Glomerular endothelial cell (primary cell): ENCODE measurements at regions not wholly inside any gene's neighbourhood (a gene's known extent, or its start where the extent isn't known, plus 50 kb on each side); places are given as distances from the start of the nearest gene placed in this dataset.
A peak's percentile ranks its signal among the peaks of the same experiment; 100 is the strongest.

Experiments used
- DNase-seq: peaks from one replicate; pipeline ENCODE4 v3.0.0-alpha.2; 2011; ENCODE audit warnings: low read depth, low spot score; ENCODE audit errors: extremely low read depth

GRCh38 chr16:73888840-73889490, 407.6 kb upstream of the PSMD7 start:
- DNase-seq = no peak

- DNase-seq = no peak
Measured at GRCh38 chr16:73887911-73888310, 408.7 kb upstream of the PSMD7 start.

- DNase-seq = no peak
Measured at GRCh38 chr16:73886426-73886825, 410.2 kb upstream of the PSMD7 start.

- DNase-seq = no peak
Measured at GRCh38 chr16:73885319-73885718, 411.3 kb upstream of the PSMD7 start.

GRCh38 chr16:73883841-73884240, 412.8 kb upstream of the PSMD7 start:
- no peak for DNase-seq

- no peak for DNase-seq
Measured at GRCh38 chr16:73883126-73883525, 413.5 kb upstream of the PSMD7 start.

DNA sequence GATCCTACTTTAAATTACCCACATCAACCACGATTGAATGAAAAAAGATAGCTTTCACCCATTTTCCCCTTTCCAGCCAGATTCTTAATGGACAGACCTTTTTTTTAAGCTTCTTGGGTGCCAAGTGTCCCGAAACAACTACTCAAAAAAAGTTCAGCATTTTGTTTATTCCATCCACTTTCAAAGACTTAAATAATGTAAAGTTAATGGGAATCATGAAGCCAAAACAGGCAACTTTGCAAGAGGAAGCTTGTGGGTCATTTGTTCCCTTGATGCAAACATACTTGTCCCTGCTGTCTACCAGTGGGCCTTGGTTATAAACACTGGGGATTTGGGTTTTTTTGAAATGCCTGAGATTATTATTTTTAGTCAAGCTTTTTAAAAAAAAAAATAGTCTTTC, 414.0 kb upstream of the PSMD7 start:
- DNase-seq = no peak

DNA sequence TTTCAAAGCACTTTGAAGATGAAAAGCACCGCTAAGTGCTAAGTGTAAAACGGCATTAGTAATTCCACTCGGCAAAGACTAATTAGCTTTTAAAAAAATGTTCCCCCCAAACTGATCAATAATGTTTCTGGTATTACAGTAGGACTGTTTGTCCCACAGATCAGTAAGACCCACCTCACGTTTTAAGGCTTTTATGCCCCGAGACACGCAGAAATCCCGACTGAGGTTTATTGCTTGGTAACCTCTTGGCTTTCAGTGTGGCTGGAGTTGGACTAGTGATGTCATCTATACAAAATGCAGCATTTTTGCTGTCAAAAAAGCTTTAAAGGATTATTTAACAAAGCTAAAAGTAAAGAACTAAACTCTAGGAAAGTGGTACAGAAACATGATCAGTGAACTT, 414.6 kb upstream of the PSMD7 start:
- no peak for DNase-seq

DNA sequence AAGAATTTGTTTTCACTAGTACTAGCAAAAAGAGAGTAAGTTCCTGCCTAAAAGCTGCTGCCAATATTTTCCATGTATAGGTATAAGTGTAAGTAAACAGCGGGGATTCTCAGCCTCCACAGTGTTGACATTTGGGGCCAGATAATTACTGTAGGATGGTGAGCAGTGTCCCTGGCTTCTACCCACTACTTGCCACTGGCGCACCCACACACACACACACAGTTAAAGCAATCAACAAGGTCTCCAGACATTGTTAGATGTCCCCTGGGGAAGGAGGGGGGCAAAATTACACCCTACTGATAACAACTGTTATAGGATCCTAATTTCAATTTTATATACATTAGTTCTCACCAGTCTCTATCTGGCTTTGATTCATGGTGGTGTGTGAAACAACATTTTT, 417.0 kb upstream of the PSMD7 start:
- no peak for DNase-seq

GRCh38 chr16:73878611-73879010, 418.0 kb upstream of the PSMD7 start:
- DNase-seq = peak; percentile 34

- no peak for DNase-seq
Measured at GRCh38 chr16:73877150-73877549, 419.5 kb upstream of the PSMD7 start.

DNA sequence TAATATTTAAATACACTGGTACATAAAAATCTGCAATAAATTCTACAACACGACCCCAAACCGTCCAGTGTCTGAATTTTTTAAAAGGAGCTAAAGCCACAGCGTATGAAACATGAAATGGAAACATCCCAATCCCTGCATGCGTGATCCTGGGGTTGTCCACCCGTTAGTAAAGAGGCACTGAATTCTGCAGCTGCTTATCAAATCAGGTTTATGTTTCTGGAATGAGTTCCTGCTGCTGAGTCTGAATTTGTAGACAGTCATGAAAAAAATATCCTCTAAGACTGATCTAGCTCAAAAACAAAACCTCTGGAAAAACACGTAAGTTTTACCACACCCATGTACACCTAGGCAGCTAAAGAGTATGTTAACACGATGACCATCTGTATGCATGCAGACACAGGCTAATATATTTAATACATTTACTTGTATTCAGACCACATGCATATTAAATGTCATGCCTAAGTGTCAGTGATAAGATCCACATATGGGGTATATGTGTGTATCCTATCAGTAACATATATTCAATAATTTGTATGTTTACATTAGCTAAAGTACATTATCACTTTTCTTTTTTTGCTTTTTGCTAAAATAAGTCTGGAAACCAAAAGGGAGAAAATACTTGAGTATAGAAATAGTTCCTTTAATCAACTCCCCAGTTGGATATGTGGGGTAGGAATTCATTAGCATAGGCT, 420.5 kb upstream of the PSMD7 start:
- DNase-seq = no peak

DNA sequence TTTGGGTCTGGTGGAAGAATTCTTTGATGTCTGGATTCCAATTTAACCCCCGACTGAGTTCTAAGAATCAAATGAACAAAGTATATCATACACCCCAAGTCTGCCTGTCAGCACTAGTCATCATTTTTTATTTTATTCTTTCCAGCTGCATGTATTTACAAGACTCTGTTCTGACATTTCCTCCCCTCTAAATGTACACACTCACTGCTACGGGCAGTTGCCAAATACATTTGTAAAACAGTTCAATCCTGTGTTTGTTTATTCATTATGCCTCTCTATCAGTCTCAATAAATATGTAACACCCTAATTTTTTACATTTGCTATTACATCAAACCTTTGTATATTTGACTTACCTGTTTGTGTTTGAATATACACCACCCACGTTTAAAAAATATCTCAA, 422.3 kb upstream of the PSMD7 start:
- DNase-seq = no peak

DNA sequence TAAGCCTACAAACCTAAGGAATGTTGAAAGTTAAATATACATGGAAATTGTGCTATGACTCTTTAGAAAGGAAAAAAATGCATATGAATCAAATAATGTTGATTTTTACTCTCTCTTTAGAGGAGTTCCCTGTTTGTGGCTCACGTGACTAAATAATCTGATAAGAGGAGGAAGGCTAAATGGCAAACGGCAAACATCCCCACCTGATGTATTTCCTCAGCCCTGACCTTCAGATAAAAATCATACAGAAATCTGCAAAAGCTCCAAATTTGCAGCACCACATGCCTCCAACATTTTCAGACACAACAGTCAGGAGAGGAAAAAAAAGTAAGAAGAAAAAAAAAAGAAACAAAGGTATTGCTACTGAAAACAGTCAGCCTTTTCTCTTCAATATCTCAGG, 423.0 kb upstream of the PSMD7 start:
- no peak for DNase-seq

GRCh38 chr16:73872856-73873255, 423.8 kb upstream of the PSMD7 start:
- DNase-seq = no peak

DNA sequence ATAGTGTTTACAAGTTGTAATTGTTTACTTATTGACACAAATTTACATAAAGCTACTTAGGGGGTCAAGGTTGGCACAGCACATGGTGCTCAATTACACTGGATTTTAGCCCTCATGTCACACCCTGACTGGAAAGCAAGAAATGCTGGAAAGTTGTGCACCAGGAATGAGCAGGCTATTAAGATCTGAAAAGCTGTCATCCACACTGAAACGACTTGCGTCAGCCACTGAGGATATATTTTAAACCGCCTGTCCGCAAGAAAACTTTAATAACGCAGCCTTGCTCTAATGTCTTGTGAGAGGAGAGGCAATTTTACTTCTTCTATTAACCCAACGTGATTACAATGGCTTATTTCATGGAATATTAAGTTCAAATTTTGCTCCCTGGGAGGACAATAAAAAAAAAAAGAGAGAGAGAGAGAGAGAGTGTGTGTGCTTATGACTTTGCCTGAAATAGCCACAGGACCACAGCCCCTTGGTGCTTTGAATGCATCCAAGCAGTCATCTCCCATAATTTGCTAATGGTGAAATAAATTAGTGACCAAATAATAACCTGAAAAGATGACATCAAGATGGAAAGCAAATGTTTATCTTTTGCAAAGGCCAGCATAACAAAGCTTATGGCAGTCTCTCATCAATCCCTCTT, 425.4 kb upstream of the PSMD7 start:
- no peak for DNase-seq

DNA sequence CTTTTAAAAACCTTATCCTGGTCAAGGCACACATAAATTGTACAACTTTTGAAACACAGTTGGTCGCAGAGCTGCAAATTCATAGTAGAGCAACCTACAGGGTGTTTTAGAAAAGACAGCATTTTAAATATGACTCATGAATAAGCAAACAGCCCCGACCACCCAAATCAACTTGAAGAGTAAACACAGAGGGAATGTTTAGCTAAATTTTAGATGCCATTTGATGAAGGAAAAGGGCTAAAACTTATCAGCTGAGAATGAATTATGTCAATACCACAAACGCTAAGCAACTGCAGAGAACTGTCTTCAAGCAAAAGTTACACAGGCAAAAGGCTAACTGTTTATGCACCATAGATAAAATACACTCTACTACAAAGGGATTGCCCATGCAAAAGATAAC, 427.5 kb upstream of the PSMD7 start:
- DNase-seq = no peak

GRCh38 chr16:73864868-73865267, 431.7 kb upstream of the PSMD7 start:
- DNase-seq = no peak

DNA sequence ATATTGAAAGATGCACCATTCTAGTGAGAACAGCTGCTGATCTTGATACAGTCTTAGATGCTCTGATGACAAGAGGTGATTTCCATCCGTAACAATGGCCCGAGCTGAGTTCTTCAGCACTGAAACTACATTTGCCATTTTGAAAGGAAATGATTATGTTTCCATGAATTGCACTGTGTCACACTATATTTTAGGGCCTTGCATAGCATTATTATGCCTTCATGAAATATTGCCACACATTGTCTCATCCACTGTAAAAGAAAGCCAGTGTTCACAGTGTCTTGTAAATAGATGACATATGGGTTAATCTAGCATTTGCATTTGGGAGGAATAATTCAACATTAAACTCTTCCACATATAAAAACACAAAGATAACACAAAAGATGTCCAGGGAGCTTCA, 438.3 kb upstream of the PSMD7 start:
- no peak for DNase-seq

DNA sequence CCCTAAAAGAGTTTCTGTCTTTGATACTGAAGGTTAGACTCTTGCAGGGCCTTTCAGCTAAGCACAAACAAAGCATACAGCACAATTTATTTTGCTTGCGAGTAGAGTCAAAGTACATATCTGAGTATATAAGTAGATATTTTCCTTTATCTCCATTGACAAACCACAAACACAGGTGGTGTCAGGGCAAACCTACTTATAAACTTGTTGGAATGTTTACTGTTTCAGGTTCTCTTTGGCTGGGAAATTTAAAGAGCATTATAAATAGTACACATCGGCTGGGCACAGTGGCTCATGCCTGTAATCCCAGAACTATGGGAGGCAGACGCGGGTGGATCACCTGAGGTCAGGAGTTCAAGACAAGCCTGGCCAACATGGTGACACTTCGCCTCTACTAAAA, 442.6 kb upstream of the PSMD7 start:
- DNase-seq = no peak

- DNase-seq = no peak
Measured at GRCh38 chr16:73852561-73852960, 444.1 kb upstream of the PSMD7 start.

- no peak for DNase-seq
Measured at GRCh38 chr16:73848993-73849392, 447.6 kb upstream of the PSMD7 start.
